Activated CD4-positive, CD25-positive, alpha-beta regulatory T cell (primary cell): ENCODE measurements at regions not wholly inside any gene's neighbourhood (a gene's known extent, or its start where the extent isn't known, plus 50 kb on each side); places are given as distances from the start of the nearest gene placed in this dataset.
A peak's percentile ranks its signal among the peaks of the same experiment; 100 is the strongest.
"Not testable (repeated sequence)": the region's sequence is repeated elsewhere in the genome, so short reads cannot be mapped to it uniquely, and the experiment has no call there.

Experiments
- DNase-seq, 4 experiments: peaks; one replicate each; lab custom pipeline; 2025; lab: John Stamatoyannopoulos, UW

GRCh38 chr2:212871597-212871996, 279.8 kb downstream of the IKZF2 start:
- no peak for DNase-seq

GRCh38 chr2:212864186-212864585, 287.2 kb downstream of the IKZF2 start:
- no peak for DNase-seq

- peak in 1 of 4 experiments; percentile 0 for DNase-seq
Observed at GRCh38 chr2:212863185-212863588, 288.2 kb downstream of the IKZF2 start.

- no peak for DNase-seq
Observed at GRCh38 chr2:212858496-212858895, 292.9 kb downstream of the IKZF2 start.

GRCh38 chr2:212854771-212855170, 296.6 kb downstream of the IKZF2 start:
- no peak for DNase-seq

- DNase-seq, result no peak
Observed at GRCh38 chr2:212854116-212854515, 297.3 kb downstream of the IKZF2 start.

GRCh38 chr2:212845941-212846340, 305.5 kb downstream of the IKZF2 start:
- no peak for DNase-seq

- no peak for DNase-seq
Observed at GRCh38 chr2:212843409-212844199, 305.0 kb upstream of the ERBB4 start.

- DNase-seq, result no peak
Observed at GRCh38 chr2:212842544-212843185, 304.1 kb upstream of the ERBB4 start.

- DNase-seq, result no peak
Observed at GRCh38 chr2:212841460-212841859, 302.9 kb upstream of the ERBB4 start.

GRCh38 chr2:212832211-212833195, 293.9 kb upstream of the ERBB4 start:
- no peak for DNase-seq

GRCh38 chr2:212831671-212832199, 293.1 kb upstream of the ERBB4 start:
- no peak for DNase-seq

GRCh38 chr2:212816267-212816666, 277.7 kb upstream of the ERBB4 start:
- DNase-seq, result no peak

GRCh38 chr2:212815453-212815852, 276.9 kb upstream of the ERBB4 start:
- DNase-seq, result no peak

- no peak for DNase-seq
Observed at GRCh38 chr2:212814941-212815340, 276.3 kb upstream of the ERBB4 start.

- DNase-seq, result no peak
Observed at GRCh38 chr2:212811921-212812320, 273.3 kb upstream of the ERBB4 start.

GRCh38 chr2:212811036-212811805, 272.6 kb upstream of the ERBB4 start:
- no peak for DNase-seq

GRCh38 chr2:212797484-212798205, 259.0 kb upstream of the ERBB4 start:
- DNase-seq, result no peak

GRCh38 chr2:212794471-212794870, 255.9 kb upstream of the ERBB4 start:
- no peak for DNase-seq

- DNase-seq, result no peak
Observed at GRCh38 chr2:212791569-212791968, 253.0 kb upstream of the ERBB4 start.

GRCh38 chr2:212786088-212786487, 247.5 kb upstream of the ERBB4 start:
- DNase-seq, result not testable (repeated sequence)
